Endothelial cell of umbilical vein (primary cell): ENCODE measurements at regions not wholly inside any gene's neighbourhood (a gene's known extent, or its start where the extent isn't known, plus 50 kb on each side); places are given as distances from the start of the nearest gene placed in this dataset.

Source experiments
- BruUV-seq: library from RNA; stranded (reverse); fragments of 400-500 nt; replicated peaks from 2 replicates; lab custom pipeline; 2021; lab: Mats Ljungman, UMichigan
- CTCF ChIA-PET: fragments of 300-600, 350-600 bp; sonication (Branson Sonifier 250); formaldehyde crosslinking; loops from one replicate; lab custom pipeline; 2021; ENCODE audit warnings: antibody characterized with exemption, inconsistent platforms; lab: Charles Lee
- POLR2A ChIA-PET: fragments of 300-600, 350-600 bp; sonication (Branson Sonifier 250); formaldehyde crosslinking; loops from one replicate; lab custom pipeline; 2021; ENCODE audit warnings: antibody characterized with exemption, inconsistent platforms; lab: Charles Lee
- DNase-seq: peaks from one replicate; pipeline ENCODE4 v3.0.0-alpha.2; 2011; ENCODE audit warnings: low read depth, low spot score
- FAIRE-seq: peaks from 2 replicates; lab custom pipeline; 2011; peaks lifted over from hg19 to GRCh38; lab: Jason Lieb, UNC
- H2AFZ ChIP-seq: 2 replicates; pipeline ENCODE4 v1.6.0; 2012; ENCODE audit warnings: low read depth, low read length, control low read depth, inconsistent platforms
- H3K27ac ChIP-seq: 2 replicates; pipeline ENCODE4 v1.5.1; 2011; ENCODE audit warnings: low read depth, mild to moderate bottlenecking, control low read depth, low read length, moderate library complexity; ENCODE audit not compliant: insufficient read depth
- H3K27me3 ChIP-seq, 2 experiments: 2 replicates each; pipeline versions ENCODE4 v1.6.0 to v1.6.1; 2011; ENCODE audit warnings: low read length in 2 of 2, mixed read lengths in 1 of 2; ENCODE audit not compliant: control insufficient read depth in 2 of 2, insufficient read depth in 2 of 2
- H3K36me3 ChIP-seq, 2 experiments: 2 replicates in 1 of 2; 3 replicates in 1 of 2; pipeline ENCODE4 v1.5.1; 2011; ENCODE audit warnings: low read length in 2 of 2, mild to moderate bottlenecking in 1 of 2, moderate library complexity in 1 of 2; ENCODE audit not compliant: control insufficient read depth in 2 of 2, insufficient read depth in 2 of 2; ENCODE audit errors: extremely low read depth in 1 of 2
- H3K4me1 ChIP-seq: 3 replicates; pipeline ENCODE4 v1.5.1; 2011; ENCODE audit warnings: mild to moderate bottlenecking, low read length; ENCODE audit not compliant: control insufficient read depth, insufficient read depth; ENCODE audit errors: extremely low read depth
- H3K4me2 ChIP-seq: 2 replicates; pipeline ENCODE4 v1.6.1; 2011; ENCODE audit warnings: low read length, control low read depth, mixed read lengths; ENCODE audit not compliant: insufficient read depth
- H3K4me3 ChIP-seq, 3 experiments: fragments of 200-600 bp in 1 of 3; sonication (generic), shearing (Covaris generic) in 1 of 3; replicated peaks in 1 of 3; 2 replicates each; pipeline ENCODE4 v1.5.1; 2011 to 2016; ENCODE audit warnings: control low read depth in 3 of 3, low read length in 3 of 3, mild to moderate bottlenecking in 2 of 3, inconsistent platforms in 1 of 3, low read depth in 1 of 3, moderate library complexity in 1 of 3; ENCODE audit not compliant: insufficient read depth in 1 of 3
- H3K79me2 ChIP-seq: 2 replicates; pipeline ENCODE4 v1.6.0; 2012; ENCODE audit warnings: low read length, inconsistent platforms; ENCODE audit not compliant: control insufficient read depth, insufficient read depth
- H3K9ac ChIP-seq: replicated peaks from 2 replicates; pipeline ENCODE3; 2011; ENCODE audit warnings: low read length, control low read depth; ENCODE audit not compliant: insufficient read depth; ENCODE audit errors: extremely low read depth
- H3K9me1 ChIP-seq: replicated peaks from 3 replicates; pipeline ENCODE4 v1.6.0; 2011; ENCODE audit warnings: mild to moderate bottlenecking, low read length; ENCODE audit not compliant: control insufficient read depth, insufficient read depth; ENCODE audit errors: extremely low read depth
- H3K9me3 ChIP-seq: replicated peaks from 2 replicates; pipeline ENCODE4 v1.5.1; 2012; ENCODE audit warnings: low read length, inconsistent platforms; ENCODE audit not compliant: control insufficient read depth, insufficient read depth
- H4K20me1 ChIP-seq: replicated peaks from 2 replicates; pipeline ENCODE3; 2011; ENCODE audit warnings: mild to moderate bottlenecking, low read length; ENCODE audit not compliant: control insufficient read depth, insufficient read depth; ENCODE audit errors: extremely low read depth
- EZH2 ChIP-seq: IDR thresholded peaks from 2 replicates; pipeline ENCODE4 v1.6.1; 2012; ENCODE audit warnings: borderline replicate concordance, low read depth, mild to moderate bottlenecking, moderate library complexity, low read length, inconsistent platforms; ENCODE audit not compliant: severe bottlenecking
- FOS ChIP-seq: IDR thresholded peaks from 2 replicates; pipeline ENCODE4 v1.6.1; 2011; ENCODE audit warnings: mild to moderate bottlenecking, low read length, moderate library complexity, borderline replicate concordance; ENCODE audit not compliant: insufficient read depth
- GATA2 ChIP-seq: IDR thresholded peaks from 2 replicates; pipeline ENCODE4 v1.7.0; 2011; ENCODE audit warnings: low read depth, mild to moderate bottlenecking, moderate library complexity, mixed read lengths, low read length; ENCODE audit not compliant: insufficient read length, insufficient read depth
- JUN ChIP-seq: IDR thresholded peaks from 2 replicates; pipeline ENCODE4 v1.6.1; 2011; ENCODE audit warnings: borderline replicate concordance, low read depth; ENCODE audit not compliant: insufficient read length, insufficient read depth
- MYC ChIP-seq: IDR thresholded peaks from one replicate; pipeline ENCODE4 v1.6.1; 2011; ENCODE audit warnings: mild to moderate bottlenecking, low read depth, low read length
- POLR2A ChIP-seq: IDR thresholded peaks from 2 replicates; pipeline ENCODE4 v1.6.1; 2012; ENCODE audit warnings: low read depth, mild to moderate bottlenecking, control low read depth, low read length
- POLR2AphosphoS5 ChIP-seq: IDR thresholded peaks from 2 replicates; pipeline ENCODE4 v1.6.1; 2012; ENCODE audit warnings: low read depth, mild to moderate bottlenecking, control low read depth, low read length, moderate library complexity; ENCODE audit not compliant: insufficient read depth
- dilution Hi-C: fragments of 300-500 bp; cut with MboI; formaldehyde crosslinking; loops from one replicate; pipeline ENCODE4 v1.15.0; 2019; ENCODE audit warnings: low sequenced_read_pairs; ENCODE audit not compliant: extremely low pct_ligation_motif_present
- intact Hi-C: fragments of 100-400 bp; cut with micrococcal nuclease; formaldehyde crosslinking; loops from one replicate; pipeline ENCODE4 v1.10.0; 2022
- TF ChIP-seq, protein P1 (sequence below): IDR thresholded peaks from 2 replicates; pipeline ENCODE4 v1.6.1; 2011; ENCODE audit not compliant: insufficient read depth, insufficient read length
- TF ChIP-seq, protein P2 (sequence below), 2 donors: IDR thresholded peaks; 1 replicate in 1 of 2; 2 replicates in 1 of 2; pipeline ENCODE4 v1.5.1; 2011; ENCODE audit warnings: low read length in 2 of 2, mild to moderate bottlenecking in 2 of 2, moderate library complexity in 2 of 2, control low read depth in 1 of 2, inconsistent platforms in 1 of 2, low read depth in 1 of 2; ENCODE audit not compliant: insufficient read depth in 1 of 2; ENCODE audit errors: extremely low read depth in 1 of 2

- Histone ChIP-seq H3K79me2 (no peaks in the 10 kb centered on the region), H3K27ac (no peak overlapping the region), H3K4me3 (no peak overlapping the region), H3K9ac (no peak overlapping the region), H3K4me1 (no peaks in the 10 kb centered on the region), H3K27me3 (no peaks in the 10 kb centered on the region), H3K4me2 (no peak overlapping the region), H3K9me1 (no peaks in the 10 kb centered on the region), H3K36me3 (no peaks in the 10 kb centered on the region), H2AFZ (no peak overlapping the region), H3K9me3 (no peaks in the 10 kb centered on the region), H4K20me1 (no peaks in the 10 kb centered on the region)
- BruUV-seq: no TSS peak
- TF ChIP-seq POLR2A (no peak), GATA2 (no peak), MYC (no peak), JUN (no peak), POLR2AphosphoS5 (no peak), EZH2 (no peak), FOS (no peak)
- TF ChIP-seq, protein P1, sequence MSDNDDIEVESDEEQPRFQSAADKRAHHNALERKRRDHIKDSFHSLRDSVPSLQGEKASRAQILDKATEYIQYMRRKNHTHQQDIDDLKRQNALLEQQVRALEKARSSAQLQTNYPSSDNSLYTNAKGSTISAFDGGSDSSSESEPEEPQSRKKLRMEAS: no peak
- TF ChIP-seq, protein P2, sequence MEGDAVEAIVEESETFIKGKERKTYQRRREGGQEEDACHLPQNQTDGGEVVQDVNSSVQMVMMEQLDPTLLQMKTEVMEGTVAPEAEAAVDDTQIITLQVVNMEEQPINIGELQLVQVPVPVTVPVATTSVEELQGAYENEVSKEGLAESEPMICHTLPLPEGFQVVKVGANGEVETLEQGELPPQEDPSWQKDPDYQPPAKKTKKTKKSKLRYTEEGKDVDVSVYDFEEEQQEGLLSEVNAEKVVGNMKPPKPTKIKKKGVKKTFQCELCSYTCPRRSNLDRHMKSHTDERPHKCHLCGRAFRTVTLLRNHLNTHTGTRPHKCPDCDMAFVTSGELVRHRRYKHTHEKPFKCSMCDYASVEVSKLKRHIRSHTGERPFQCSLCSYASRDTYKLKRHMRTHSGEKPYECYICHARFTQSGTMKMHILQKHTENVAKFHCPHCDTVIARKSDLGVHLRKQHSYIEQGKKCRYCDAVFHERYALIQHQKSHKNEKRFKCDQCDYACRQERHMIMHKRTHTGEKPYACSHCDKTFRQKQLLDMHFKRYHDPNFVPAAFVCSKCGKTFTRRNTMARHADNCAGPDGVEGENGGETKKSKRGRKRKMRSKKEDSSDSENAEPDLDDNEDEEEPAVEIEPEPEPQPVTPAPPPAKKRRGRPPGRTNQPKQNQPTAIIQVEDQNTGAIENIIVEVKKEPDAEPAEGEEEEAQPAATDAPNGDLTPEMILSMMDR (IDR thresholded peaks at IDR 0.05; ENCODE audit: extremely low read depth in 1 of 2, insufficient read depth in 1 of 2, low read depth in 1 of 2, low read length in 2 of 2): no peak
- ChIA-PET CTCF (no interaction called here), POLR2A (no interaction called here)
- DNase-seq: no peak
- intact Hi-C loops (no loop called here), dilution Hi-C loops (no loop called here)
- no peak for FAIRE-seq
Observed at GRCh38 chr6:148118244-148118643, 224.4 kb upstream of the SASH1 start.
